ENCODE measurements at regions not wholly inside any gene's neighbourhood (a gene's known extent, or its start where the extent isn't known, plus 50 kb on each side); places are given as distances from the start of the nearest gene placed in this dataset.

DNA sequence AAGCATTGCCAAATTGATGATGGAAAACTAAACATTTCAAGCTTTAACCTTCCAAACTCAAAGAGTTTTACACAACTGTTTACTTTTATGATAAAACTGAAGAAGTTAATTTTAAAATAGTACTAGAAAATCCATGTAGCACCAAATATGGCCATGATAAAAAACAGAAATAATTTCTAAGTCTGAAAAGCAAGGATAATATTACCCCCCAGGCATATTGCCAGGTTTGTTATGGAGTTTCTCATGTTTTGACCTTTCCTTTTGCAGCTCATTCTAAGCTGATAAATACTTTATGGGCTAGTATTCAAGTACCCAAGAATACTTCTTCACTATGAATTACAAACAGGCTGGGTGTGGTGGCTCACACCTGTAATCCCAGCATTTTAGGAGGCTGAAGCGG, 209.9 kb upstream of the ZFP64 start:
- no peak for DNase-seq (ENCODE audit: low read depth)

DNA sequence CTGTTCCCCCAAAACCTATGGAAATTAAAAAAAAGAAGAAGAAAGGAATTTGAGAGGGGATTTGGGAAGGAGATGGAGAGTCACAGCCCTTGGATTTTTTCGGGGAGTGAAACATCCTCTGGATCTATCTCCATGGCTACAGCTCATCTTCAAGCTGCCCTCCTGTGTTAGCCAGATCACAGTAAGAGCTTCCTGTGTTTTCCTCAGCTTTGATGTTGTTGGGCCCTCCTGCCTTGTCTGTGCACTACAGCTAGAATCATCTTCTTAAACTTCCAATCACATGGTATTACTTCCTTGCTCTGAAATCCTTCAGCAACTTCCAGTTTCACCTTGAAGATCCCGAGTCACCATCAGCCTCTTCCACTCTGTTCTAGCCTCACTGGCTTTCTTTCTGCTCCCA, 207.8 kb upstream of the ZFP64 start:
- DNase-seq (ENCODE audit: low read depth), result no peak

DNA sequence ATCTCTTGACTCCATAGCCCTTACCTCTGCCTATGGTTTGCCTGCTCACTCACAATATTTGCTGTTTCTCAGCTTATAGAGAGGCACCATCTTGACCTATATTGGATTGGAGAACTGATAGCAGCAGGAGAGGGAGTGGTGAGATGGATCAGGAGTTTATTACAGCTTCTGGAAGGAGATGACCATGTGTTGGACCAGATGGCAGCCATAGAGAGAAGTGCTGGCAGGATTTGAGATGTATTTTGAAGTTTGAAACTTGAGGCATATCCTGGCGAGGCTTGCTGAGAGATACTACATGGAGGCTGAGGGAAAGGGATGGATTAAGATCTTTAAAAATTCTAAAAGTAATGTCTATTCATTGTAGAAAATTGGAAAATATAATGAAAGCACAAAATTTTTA, 198.0 kb upstream of the ZFP64 start:
- DNase-seq (ENCODE audit: low read depth), result no peak

DNA sequence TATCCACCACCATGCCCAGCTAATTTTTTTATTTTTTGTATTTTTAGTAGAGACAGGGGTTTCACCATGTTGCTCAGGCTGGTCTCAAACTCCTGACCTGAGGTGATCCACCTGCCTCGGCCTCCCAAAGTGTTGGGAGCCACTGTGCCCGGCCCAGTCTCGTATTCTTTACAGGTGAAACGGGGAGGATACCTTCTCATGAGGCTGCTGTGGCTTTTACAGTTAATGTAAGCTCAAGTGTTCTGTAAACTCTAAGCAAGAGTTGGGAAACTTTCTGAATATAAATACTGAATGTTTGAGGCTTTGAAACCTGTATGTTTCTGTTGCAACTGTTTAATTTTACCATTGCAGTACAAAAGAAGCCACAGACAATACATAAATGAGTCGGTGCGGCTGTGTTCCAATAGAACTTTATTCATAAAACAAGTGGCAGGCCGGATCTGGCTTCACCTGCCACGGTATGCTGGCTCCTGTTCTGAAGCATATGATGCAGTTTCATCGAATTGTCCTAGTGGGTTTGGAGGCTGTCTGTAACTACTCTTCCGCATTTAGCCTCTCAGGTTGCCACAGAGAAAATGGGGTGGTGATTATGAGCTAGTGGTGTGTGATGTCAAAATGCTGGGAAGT, 192.5 kb upstream of the ZFP64 start:
- no peak for DNase-seq (ENCODE audit: low read depth)

DNA sequence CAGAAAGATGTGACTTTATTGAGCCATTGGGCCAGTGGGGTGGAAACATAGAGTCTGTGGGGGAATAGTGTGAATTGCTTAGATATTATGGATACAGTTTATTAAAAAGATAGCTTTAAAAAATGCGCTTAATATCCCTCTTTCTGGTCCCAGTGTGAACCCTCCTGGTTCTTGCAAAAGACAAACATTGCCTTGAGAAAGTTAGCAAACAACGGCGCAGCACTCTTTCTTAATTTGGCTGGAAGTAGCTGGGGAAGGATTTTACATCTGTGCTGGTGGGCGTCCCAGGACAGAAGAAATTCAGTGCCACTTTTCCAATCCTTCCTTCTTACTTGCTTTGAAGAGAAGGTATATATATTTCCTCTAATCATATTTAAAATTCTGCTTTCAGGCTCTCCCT, 191.4 kb upstream of the ZFP64 start:
- DNase-seq (ENCODE audit: low read depth), result no peak

DNA sequence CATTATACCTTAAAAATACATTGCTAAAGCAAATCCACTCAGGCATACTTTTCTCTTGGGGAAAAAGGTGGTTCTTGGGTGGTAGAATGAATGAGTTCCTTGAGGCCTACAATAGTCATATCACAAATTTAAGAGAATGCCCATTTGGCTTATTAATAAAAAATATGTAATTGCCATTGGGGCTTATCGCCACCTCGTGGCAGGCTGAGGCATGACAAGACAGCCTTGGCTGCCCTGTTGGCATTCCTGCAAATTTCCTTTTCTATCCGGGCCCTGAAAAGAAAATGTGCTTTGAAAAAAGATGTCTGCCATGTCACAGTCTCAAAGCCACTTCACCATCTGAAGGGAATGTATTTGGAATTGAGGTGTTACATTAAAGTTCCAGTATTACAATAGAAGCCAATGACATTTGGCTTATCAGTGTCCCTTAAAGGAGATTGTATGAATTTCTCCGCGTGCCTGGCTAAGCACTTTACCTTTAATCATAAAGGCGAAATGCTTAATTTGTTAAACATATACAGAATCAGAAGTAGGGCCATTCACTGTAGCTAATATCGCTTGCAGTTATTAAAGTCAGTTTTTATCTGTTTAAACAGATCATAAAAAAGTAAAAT, 188.3 kb upstream of the ZFP64 start:
- DNase-seq (ENCODE audit: low read depth), result no peak

DNA sequence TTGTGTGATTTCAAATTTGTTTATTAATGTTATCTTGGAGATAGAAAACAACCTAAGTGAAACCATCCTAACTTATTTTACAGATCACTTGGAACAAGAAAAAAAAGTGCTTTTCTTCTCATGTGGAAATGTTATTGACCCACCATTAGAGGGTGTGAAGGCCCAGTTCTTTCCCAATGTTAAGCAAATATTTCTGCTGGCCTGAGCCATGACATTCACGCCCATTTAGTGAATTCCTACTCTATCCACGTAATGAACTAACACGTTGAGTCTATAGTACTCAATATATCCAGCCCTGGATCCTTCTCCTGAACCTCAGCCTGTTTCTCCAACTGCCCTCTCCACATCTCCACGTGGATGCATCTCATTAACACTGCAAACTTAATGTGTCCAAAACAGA, 180.6 kb upstream of the ZFP64 start:
- no peak for DNase-seq (ENCODE audit: low read depth)

DNA sequence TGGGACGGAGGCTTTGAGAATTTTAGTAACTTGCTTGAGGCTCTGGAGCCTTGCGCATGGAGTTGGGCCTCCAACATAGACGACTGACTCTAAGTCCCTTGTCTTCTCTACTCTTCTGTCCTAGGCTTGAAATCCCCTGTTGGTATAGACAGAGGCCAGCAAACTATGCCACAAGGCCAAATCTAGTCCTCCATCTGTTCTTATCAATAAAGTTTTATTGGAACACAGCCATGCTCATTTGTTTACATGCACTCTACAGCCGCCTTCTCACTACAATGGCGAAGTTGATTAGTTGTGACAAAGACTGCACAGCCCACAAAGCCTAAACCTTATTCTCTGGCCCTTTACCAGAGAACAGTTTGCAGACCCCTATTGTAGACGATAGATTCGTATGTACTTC, 174.1 kb upstream of the ZFP64 start:
- DNase-seq (ENCODE audit: low read depth), result no peak

DNA sequence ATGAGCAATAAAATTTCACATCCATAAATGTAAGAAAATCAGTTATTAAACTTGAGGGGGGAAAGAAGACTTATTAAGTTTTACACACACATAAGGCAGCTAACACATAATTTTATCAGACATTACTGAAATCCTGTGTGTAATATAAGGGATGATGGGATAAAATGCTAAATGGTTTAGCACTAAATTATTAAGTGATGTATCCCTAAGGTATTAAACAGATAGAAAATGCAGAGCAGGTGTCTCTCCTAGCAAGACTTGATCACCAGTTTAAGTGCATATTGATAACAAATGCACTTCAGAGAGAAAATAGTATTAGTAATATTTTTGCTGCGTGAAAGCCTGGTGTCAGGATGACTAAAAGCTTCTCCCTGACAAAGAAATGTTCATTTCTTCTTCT, 172.8 kb upstream of the ZFP64 start:
- DNase-seq (ENCODE audit: low read depth), result no peak

DNA sequence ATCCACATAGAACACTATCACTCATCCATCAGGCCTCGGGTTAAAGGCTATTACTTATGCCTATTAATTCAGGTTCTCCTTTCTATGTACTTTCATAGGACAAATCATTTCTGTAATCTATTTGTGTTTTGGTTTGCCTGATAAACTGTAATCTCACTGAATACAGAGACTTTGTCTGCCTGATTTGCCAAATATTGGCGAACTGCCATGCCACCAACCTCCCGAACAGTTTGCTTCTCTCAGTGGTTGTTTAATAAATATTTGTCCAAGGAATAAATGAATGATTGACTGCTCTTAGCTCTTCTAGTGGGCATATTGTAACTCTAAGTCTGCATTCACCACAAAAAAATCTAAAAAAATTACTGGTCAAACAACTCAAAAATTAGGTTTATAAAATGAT, 170.1 kb upstream of the ZFP64 start:
- DNase-seq (ENCODE audit: low read depth), result no peak

DNA sequence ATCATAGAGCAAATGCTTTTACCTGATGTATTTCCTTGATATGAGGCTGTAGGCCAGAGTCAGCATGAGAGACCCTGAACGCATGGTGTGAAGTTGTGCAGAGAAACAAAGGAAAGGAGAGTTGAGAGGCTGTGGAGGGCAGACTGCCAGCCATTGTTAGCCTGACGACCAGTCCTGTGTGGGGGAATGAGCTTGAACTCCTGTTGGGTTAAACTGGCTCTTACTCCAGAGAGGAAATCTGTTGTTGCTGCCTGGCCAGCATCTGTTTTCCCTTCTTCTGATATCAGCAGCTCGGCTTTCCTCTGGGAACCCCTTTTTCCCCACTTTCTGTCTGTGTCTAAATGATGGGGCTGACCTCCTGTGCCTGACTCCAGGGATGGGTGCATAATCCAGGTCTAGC, 158.2 kb upstream of the ZFP64 start:
- no peak for DNase-seq (ENCODE audit: low read depth)

DNA sequence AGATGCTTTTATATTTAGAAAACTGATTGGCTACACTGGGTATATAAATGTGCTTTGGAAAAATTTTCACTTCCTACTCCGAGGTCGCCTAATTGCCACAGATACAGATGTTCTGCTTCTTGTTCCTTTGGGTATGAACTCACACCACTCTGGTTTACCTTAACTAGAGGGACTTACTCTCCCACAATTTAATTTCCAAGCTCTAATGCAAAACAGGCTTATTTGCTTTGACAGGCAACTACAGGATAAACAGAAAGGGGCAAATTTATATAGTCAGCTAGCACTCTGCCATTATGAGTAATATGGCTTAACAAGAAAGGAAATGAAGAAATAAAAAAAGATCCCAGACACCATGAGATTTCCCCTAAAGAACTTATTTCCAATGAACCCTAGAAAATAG, 156.9 kb upstream of the ZFP64 start:
- DNase-seq (ENCODE audit: low read depth), result no peak

DNA sequence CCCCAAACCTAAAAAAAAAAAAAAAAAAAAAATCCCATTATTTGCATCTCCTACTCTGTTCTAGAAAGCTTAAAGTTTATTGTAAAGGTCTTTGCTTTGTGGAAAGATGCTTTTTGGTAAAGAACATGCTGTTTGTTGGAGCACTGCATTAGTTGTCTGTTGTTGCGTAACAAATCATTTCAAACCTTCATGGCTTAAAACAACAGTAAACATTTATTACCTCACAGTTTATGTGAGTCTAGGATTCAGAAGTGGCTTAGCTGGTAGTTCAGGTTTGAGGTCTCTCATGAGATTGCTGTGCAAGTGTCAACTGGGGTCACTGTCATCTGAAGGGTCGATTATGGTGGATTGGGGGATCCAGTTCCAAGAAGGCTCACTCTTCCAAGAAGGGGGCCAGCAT, 155.2 kb upstream of the ZFP64 start:
- no peak for DNase-seq (ENCODE audit: low read depth)

DNA sequence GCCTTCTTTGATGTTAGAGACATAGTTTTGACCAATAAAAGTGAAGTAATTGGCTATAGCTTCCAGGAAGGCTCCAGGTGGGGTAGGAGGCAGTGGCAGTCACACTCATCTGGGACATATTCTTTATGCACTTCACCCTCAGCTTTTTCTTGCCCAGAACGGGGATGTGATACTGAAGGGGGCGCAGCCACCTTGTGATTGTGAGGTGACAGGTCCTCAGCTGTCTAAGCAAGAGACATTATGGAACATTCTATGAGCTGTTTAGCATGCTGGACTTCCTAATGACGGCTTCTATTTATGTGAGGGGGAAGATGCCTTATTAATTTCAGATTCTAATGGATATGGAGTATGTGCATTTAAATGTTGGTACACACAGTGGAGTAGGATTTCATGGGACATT, 151.3 kb upstream of the ZFP64 start:
- no peak for DNase-seq (ENCODE audit: low read depth)

DNA sequence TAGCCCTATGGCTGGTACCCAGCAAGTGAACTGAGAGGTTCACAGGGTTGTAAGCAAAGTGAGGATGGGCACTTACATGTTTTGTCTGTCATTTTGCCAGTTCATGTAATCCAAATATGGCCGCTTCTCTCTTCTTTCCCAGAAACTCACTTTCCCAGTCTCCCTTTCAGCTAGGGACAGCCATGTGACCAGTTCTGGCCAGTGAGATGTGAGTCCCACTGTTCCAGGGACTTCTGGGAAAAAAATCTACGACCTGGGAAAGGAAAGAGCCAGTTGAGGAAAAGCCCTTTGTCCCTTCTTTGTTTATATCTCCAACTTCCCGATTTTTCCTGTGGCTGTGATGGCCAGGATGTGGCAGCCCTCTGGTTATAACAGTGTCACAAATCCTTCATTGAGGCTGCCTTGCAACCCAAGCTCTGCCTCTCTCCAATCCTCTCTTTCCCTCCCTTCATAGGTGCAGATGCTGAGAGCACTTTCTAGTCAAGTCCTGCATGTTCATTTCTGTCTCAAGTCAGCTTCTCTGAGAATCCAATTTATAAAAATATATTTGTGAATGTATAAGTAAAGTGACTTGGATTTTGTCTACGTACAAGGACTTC, 148.6 kb upstream of the ZFP64 start:
- no peak for DNase-seq (ENCODE audit: low read depth)

DNA sequence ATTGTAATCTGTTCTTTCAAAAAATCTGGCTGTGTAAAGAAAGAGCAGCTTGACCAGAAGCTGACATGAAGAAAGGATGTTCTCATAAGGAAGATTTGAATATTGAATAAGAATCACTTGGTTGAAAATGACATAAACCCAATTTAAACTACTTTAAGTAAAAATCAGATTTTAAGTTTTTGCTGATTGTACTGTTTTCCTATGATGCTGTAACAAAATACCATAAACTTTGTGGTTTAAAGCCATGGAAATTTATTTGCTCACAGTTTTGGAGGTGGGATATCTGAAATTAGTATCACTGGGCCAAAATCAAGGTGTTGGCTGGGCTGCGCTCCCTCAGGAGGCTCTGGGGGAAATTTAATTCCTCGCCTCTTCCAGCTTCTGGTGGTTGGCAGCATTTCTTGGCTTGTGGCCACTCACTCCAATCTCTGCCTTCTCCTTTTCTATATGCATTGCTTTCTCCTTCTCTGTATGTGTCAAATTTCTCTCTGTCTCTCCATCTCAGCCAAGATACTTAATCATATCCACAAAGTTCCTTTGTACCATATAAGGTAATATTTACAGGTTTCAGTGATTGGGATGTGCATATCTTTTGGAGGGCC, 141.2 kb upstream of the ZFP64 start:
- no peak for DNase-seq (ENCODE audit: low read depth)

DNA sequence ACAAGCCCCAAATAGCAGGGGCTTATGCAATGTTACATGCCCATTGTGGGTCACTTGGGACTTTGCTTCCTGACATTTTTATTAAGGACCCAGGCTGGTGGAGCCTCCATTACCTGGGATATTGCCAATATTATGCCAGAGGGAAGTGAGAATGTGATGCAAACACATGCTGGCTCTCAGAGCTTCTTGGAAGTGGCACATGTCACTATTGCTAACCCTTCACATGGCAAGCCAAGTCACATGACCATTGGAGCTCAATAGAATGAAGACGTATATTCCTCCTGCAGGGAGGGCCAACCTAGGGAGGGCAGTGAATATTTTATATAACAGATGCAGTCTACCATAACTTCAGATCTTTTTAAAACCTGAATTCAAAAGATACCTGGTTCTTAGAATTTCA, 140.7 kb upstream of the ZFP64 start:
- no peak for DNase-seq (ENCODE audit: low read depth)

DNA sequence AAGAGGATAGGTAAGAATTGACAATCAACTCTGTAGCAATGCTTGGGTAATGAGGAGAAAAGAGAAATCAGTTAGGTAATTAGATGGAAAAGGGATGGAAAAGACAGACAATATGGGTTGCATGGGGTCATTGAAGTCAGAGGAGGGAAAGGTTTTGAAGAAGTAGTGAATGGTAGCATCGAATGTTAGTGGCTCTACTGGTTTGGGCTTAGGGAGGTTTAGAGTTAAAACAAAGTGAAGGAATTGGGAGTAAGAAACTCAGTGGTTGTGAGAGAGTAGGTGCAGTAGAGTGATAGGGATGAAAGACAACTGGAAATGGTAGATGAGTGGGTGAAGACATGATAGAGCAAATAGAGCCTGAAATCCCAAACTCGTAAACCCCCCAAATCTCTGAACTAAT, 140.1 kb upstream of the ZFP64 start:
- DNase-seq (ENCODE audit: low read depth), result no peak

DNA sequence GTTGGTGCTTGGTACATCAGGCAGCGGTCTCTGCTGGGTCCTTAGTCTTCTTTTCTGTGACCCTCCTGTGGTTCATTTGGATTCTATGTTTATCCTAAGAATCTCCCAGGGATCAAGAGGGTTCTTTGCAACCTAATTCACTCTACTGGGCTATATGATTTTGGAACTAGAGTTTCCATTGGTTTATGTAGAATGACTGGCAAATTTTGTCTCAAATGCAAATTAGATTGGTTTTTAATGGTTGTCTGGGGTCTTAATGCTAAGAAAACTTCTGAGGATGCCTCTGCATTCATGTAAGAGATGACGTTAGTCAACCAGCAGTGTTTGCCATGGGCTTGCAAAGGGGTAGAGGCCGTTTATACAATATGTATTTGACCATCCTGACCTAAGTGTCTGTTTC, 129.8 kb upstream of the ZFP64 start:
- DNase-seq (ENCODE audit: low read depth), result no peak

DNA sequence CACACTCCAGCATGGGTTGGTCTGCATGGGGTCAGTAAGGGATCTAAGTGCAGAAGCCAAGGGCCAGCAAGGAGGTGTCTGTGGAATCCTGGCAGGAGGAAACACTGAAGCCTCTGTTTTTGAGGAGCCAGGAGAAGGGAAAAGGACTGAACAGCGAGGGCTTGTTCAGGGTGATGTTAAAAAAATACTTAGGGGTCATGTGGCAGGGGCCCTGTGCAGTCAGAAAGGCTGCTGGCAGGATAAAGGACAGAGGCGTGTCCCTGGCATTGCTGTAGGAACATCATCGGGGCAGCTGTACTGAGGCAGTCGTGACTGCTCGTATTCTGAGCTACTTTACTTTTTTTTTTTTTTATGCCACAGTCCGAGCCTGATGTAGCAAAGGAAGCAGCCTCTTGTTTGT, 127.1 kb upstream of the ZFP64 start:
- no peak for DNase-seq (ENCODE audit: low read depth)

DNA sequence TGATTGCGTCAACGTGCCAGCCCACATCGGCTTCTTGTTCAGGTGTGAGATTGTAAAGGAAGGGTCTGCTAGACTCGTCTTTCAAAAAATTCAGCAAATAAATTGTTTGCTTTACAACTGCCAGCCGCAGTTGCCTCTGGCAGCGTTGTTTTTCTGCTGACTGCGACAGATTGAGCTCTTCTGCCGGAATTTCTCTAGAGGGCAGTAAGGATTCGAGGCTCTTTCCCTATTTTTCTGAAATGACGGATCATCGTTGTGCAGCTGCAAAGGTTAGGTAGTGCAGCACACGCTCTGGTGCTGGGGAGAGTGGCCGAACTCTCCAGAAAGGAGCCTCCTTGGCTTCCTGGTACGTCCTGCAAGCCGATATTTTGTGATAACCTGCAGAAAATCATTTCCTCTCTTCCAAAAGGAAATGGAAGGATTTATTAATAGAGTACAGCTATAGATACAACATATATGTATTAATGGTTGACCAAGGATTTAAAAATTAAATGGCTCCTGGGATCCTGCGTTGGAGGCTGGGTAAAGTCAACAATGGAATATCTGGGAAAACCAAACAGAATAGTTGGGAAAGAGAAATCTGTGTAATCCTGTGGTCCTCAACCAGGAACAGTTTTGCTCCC, 121.9 kb upstream of the ZFP64 start:
- DNase-seq (ENCODE audit: low read depth), result no peak

DNA sequence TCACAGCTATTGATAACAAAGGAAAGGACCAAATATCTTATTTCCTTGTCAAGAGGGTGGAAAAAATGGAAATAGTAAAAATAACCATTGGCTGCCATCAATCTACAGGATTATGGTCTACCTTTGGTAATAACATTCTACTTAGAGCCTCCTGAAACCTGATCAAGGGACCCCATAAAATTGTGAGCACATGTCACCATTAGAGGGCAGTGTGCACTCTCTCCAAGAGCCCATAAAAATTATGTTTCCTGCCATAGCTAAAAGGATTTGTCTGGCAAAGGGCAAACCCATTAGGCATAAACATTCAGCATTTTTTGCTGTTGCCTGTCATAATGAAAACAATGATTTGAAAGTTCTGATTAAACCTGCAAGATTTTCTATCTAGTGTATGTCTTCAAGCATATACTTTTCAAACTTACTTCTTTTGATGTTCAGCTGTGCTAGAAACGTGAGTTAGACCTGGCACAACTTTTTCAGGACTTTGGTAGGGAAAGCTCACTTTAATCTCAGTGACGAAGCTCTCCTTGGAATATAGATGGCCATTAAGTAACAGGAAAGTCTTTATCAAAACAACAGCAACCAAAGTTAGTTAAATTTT, 120.7 kb upstream of the ZFP64 start:
- DNase-seq (ENCODE audit: low read depth), result peak; percentile 21
